Epithelial cell of esophagus (primary cell): ENCODE measurements at regions not wholly inside any gene's neighbourhood (a gene's known extent, or its start where the extent isn't known, plus 50 kb on each side); places are given as distances from the start of the nearest gene placed in this dataset.

Source experiments
- DNase-seq: peaks from one replicate; pipeline ENCODE4 v3.0.0; 2010; ENCODE audit warnings: low read depth
- H3K4me3 ChIP-seq: 2 replicates; pipeline ENCODE4 v1.5.1; 2011; ENCODE audit warnings: mild to moderate bottlenecking, low read length, control low read depth
- TF ChIP-seq, protein P1 (sequence below): IDR thresholded peaks from 2 replicates; pipeline ENCODE4 v1.5.1; 2011; ENCODE audit warnings: low read depth, mild to moderate bottlenecking, low read length, control low read depth, inconsistent platforms; ENCODE audit not compliant: insufficient read depth; ENCODE audit errors: missing control alignments

DNA sequence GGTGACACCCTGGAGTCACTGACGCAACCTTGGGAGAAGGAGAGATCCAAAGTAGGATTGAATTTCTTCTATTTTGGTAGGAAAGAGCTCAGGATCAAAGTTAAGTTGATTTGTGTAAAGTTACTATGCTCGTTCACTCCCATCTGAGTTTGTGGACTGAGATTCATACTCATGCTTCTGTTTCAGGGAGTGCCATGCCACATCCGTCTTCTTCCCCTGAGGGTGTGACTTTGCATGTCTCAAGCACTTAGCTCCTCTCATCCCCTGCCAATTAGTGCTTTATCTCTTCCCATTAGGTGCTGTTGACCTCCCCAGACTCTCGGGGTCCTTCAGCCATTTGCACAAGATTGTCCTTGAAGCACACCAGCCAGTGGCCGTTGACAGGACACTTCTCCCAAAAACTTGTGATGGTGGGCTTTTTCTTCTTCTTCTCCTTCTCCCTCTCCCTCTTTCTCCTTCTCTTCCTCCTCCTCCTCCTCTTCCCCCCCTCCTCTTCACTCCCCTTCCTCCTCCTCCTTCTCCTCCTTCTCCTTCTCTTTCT is 232.2 kb upstream of the KLF4 start:
- TF ChIP-seq, protein P1, sequence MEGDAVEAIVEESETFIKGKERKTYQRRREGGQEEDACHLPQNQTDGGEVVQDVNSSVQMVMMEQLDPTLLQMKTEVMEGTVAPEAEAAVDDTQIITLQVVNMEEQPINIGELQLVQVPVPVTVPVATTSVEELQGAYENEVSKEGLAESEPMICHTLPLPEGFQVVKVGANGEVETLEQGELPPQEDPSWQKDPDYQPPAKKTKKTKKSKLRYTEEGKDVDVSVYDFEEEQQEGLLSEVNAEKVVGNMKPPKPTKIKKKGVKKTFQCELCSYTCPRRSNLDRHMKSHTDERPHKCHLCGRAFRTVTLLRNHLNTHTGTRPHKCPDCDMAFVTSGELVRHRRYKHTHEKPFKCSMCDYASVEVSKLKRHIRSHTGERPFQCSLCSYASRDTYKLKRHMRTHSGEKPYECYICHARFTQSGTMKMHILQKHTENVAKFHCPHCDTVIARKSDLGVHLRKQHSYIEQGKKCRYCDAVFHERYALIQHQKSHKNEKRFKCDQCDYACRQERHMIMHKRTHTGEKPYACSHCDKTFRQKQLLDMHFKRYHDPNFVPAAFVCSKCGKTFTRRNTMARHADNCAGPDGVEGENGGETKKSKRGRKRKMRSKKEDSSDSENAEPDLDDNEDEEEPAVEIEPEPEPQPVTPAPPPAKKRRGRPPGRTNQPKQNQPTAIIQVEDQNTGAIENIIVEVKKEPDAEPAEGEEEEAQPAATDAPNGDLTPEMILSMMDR: no peak
- DNase-seq: peak; percentile 64
- no peak overlapping the region for H3K4me3 ChIP-seq

DNA sequence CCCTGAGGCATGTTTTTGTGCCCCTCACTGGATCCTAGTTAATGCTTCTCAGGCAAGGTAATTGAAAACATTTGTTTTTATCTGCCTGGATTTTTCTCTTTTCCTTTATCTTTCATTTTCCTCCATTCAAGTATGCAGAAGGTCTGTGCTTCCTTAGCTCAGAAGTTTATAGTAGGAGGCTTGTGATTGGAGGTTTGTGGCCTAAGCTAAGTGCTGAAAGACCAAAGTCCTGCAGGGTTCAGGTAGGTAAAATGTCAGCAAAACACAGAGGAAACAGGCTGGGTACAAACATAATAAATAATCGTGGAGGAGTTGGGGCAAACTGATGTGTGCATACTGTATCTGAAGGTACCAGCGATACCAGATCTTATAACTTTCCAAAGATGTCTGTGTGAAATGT is 230.9 kb upstream of the KLF4 start:
- TF ChIP-seq, protein P1: no peak
- H3K4me3 ChIP-seq: no peak overlapping the region
- no peak for DNase-seq

DNA sequence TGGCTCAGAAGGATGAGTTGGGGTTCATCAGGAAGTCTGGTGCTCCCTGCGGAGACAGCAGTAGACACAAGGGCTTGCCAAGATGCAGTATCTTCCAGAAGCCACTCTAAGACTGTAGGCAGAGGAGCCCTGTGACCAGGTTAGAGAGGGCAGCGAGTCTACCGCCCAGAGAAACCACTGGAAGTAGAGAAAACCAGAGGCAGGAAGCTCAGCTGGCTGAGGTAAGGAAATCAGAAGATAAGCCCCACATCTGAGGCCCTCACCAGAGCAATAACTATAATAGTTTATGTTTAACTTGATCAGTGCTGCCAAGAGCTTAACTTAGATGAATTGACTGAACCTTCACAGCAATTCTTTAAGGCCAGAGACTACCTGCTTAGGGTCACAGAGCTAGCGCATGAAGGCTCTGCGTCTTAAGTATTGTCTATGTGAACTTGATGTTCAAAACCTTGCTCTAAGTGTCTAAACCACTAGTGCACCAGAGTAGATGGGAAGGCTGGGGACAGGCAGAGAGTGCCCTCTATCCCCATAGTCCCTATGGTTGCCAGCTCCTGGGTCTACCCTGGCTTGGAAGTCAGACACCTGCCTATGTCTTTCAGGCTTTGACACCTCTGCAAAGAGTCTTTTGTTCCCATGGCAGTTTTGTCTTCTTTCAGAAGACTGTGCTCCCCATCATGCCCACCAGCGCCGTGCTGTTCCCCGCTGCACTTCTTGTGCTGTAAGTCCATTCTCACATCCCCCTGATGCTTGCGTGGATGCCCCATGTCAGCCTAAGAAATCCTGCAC is 228.2 kb upstream of the KLF4 start:
- no peak overlapping the region for H3K4me3 ChIP-seq
- TF ChIP-seq, protein P1: no peak
- DNase-seq: no peak

DNA sequence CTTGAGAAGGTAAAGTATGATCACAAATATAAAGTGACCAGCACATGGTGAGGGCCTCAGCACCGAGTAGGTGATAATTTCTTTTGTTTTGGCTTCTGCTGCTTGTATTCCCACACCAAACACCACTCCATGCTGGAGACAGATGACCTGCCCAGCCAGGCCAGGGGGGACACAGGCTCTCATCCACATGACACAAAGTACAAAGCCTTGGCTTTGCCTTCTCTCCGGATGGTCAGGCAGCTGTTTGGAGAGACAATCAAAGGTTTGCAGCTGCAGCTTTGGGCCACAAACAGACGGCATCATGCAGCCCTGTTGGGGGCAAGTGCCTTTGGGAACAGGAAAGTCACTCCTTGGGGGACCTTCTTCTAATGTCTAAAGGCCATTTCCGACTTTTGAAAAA is 226.2 kb upstream of the KLF4 start:
- no peak for DNase-seq
- no peak overlapping the region for H3K4me3 ChIP-seq
- TF ChIP-seq, protein P1: no peak

DNA sequence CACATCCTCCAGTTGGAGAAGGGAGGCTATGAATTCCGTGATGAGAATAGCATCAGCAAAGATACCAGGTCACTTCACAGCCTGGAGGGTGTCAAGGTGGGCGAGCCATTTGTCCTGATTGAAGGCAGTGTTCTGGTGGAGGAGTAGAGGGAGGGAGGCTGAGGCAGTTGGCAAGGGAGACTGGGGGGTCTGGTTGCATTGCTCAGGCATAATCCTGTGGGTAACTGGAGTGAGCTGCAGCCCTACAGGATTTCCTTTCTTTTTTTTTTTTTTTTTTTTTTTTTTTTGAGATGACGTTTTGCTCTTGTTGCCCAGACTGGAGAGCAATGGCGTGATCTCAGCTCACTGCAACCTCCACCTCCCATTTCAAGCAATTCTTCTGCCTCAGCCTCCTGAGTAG is 223.9 kb upstream of the KLF4 start:
- no peak for DNase-seq
- TF ChIP-seq, protein P1: no peak
- H3K4me3 ChIP-seq: no peak overlapping the region

DNA sequence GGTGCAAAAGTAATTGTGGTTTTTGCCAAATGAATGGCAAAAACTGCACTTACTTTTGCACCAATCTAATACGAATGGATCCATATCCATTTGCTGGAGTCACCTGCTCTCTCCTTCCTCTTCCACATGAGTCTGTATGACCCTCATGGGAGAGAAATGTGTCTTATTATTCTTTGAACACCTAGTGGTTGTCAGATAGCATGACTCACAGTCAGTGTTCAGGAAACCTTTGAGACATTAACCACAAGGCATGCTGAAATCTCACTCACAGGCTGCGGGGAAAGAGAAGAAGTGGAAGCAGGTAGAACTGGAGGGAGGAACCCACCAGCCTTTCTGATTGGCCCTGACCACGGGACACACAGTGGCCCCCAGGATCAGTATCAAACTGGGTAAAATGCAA is 222.8 kb upstream of the KLF4 start:
- TF ChIP-seq, protein P1: peak; percentile 38
- peak; percentile 91 for DNase-seq

DNA sequence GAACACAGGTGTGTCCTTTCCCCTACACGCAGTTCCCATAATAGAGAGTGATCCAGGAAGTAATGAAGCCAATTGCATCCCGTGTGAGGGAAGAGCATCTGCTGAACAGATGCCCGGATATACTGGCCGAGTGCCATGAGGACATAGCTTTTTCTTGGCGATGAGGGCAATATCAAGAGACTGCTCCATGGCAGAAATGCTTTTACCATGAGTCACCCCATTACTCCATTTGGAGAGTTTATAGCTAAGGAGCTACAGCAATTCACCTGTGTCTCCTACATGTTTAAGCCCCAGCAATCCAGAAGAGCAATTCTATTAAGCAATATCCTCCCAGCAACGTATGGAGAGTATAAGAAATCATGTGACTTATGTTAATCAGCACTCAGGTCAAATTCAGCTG is 222.0 kb upstream of the KLF4 start:
- peak; percentile 95 for DNase-seq
- TF ChIP-seq, protein P1: no peak
- no peak overlapping the region for H3K4me3 ChIP-seq

More for the DNA sequence above, 222.8 kb upstream of the KLF4 start:
- no peak overlapping the region for H3K4me3 ChIP-seq
